ENCODE measurements at regions not wholly inside any gene's neighbourhood (a gene's known extent, or its start where the extent isn't known, plus 50 kb on each side); places are given as distances from the start of the nearest gene placed in this dataset.

DNA sequence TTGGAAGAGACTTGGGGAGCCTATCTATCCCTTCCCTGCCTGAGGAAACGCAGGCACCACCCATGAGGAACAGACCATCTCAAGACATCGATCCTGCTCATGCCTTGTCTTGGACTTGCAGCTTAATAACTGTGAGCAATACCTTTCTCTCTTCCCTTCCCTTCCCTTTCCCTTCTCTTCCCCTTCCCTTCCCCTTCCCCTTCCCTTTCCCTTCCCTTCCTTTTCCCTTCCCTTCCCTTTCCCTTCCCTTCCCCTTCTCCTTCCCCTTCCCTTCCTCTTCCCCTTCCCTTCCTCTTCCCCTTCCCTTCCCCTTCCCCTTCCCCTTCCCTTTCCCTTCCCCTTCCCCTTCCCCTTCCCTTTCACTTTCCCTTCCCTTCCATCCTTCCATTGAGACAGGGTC is 650.7 kb upstream of the SOX11 start:
- TF ChIP-seq CEBPB (IDR thresholded peaks at IDR 0.05; ENCODE audit: low read depth) (no peak), POLR2A (IDR thresholded peaks at IDR 0.05; ENCODE audit: borderline replicate concordance, extremely low read depth, insufficient read depth, insufficient read length) (no peak), EZH2 (IDR thresholded peaks at IDR 0.05) (no peak), TCF7L2 (IDR thresholded peaks at IDR 0.05; ENCODE audit: borderline replicate concordance, extremely low read depth, insufficient read depth, insufficient read length) (no peak)
- TF ChIP-seq, protein P1, sequence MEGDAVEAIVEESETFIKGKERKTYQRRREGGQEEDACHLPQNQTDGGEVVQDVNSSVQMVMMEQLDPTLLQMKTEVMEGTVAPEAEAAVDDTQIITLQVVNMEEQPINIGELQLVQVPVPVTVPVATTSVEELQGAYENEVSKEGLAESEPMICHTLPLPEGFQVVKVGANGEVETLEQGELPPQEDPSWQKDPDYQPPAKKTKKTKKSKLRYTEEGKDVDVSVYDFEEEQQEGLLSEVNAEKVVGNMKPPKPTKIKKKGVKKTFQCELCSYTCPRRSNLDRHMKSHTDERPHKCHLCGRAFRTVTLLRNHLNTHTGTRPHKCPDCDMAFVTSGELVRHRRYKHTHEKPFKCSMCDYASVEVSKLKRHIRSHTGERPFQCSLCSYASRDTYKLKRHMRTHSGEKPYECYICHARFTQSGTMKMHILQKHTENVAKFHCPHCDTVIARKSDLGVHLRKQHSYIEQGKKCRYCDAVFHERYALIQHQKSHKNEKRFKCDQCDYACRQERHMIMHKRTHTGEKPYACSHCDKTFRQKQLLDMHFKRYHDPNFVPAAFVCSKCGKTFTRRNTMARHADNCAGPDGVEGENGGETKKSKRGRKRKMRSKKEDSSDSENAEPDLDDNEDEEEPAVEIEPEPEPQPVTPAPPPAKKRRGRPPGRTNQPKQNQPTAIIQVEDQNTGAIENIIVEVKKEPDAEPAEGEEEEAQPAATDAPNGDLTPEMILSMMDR (IDR thresholded peaks at IDR 0.05 in 2 of 3, conservative IDR thresholded peaks at IDR 0.05 in 1 of 3; ENCODE audit: borderline replicate concordance in 1 of 3, insufficient read depth in 1 of 3, low read depth in 2 of 3, low read length in 2 of 3): no peak
- TF ChIP-seq, protein P2, sequence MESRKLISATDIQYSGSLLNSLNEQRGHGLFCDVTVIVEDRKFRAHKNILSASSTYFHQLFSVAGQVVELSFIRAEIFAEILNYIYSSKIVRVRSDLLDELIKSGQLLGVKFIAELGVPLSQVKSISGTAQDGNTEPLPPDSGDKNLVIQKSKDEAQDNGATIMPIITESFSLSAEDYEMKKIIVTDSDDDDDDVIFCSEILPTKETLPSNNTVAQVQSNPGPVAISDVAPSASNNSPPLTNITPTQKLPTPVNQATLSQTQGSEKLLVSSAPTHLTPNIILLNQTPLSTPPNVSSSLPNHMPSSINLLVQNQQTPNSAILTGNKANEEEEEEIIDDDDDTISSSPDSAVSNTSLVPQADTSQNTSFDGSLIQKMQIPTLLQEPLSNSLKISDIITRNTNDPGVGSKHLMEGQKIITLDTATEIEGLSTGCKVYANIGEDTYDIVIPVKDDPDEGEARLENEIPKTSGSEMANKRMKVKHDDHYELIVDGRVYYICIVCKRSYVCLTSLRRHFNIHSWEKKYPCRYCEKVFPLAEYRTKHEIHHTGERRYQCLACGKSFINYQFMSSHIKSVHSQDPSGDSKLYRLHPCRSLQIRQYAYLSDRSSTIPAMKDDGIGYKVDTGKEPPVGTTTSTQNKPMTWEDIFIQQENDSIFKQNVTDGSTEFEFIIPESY (IDR thresholded peaks at IDR 0.05; ENCODE audit: extremely low read depth, insufficient replicate concordance, low read length): no peak
